Superior temporal gyrus (tissue), 1 donor: ENCODE measurements at regions not wholly inside any gene's neighbourhood (a gene's known extent, or its start where the extent isn't known, plus 50 kb on each side); places are given as distances from the start of the nearest gene placed in this dataset.
A peak's percentile ranks its signal among the peaks of the same experiment; 100 is the strongest.
"Not testable (repeated sequence)": the region's sequence is repeated elsewhere in the genome, so short reads cannot be mapped to it uniquely, and the experiment has no call there.

Source experiments
- DNase-seq: peaks from one replicate; pipeline ENCODE4 v3.0.0-alpha.2; 2016; ENCODE audit errors: extremely low spot score

- no peak for DNase-seq
Observed at GRCh38 chr4:149870008-149870407, 54.4 kb upstream of the IQCM start.

- DNase-seq, result no peak
Observed at GRCh38 chr4:149881744-149882143, 66.1 kb upstream of the IQCM start.

DNA sequence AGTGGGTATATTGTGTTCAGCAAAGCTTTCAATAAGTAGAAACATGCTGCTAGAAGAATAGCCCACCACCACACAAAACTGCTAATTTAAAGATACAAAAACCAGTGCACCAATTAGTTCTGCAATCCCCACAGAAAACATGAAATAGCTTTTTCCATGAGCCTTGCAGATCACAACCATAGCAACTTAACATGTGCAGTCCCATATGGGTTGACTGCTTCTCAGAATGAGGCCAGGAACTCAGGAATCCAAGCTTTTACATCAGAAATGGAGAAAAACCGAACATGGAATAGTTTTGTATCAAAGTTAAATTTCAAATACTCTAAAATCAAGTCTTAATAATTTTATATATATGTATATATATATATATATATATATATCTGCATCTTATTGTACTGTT is 66.6 kb upstream of the IQCM start:
- no peak for DNase-seq

GRCh38 chr4:149884046-149884445 is 68.4 kb upstream of the IQCM start:
- DNase-seq, result peak; percentile 68

GRCh38 chr4:149884529-149885181 is 69.0 kb upstream of the IQCM start:
- no peak for DNase-seq

DNA sequence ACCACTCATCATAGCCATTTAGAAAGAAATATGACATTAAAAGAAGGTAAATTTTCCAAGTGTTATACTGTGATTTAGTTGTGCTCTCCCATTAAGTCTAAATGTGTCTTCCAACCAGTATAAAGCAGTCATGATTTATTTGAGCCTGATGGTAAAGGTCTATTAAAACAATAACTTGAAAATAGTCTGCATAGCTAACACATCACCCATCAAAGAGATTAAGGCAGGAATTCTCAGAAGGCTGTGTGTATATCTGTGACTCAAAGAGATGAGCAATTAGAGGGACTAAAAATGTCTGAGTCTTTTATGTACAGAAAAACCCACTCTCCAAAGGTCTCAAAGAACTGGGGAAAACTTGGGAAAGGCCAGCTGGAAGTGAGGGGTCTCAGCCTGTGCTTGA is 70.3 kb upstream of the IQCM start:
- no peak for DNase-seq

DNA sequence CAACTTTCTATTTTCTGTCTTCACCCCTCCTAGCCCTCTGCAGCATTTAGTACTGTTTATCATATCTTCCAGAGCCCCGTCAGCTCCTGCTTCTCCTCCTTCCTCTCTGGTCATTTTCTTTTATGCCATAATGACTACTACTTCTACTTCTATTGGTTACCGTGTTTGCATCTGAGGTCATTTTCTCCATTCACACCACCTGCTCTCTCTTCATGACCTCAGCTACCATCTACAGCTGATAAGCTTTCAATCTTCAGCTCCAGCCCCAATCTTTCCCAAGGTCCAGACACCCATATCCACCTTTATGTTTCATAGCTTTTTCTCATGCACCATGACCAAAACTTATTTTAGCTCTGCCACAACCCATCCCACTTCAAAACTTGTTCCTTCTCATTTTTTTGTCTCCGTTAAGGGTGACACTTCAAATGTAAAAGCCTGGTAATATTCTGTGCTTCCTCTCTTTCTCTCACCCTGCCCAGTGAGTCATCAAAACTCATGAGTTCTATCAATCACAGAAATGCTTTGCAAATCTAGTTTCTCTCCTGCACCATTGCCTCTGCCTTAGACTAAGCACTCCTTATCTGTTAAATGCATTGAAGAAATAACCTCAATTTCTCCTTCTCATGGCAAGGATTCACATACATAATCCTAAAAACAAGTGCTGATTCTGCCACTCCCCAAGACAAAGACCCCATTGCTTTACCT is 71.3 kb upstream of the IQCM start:
- no peak for DNase-seq

DNA sequence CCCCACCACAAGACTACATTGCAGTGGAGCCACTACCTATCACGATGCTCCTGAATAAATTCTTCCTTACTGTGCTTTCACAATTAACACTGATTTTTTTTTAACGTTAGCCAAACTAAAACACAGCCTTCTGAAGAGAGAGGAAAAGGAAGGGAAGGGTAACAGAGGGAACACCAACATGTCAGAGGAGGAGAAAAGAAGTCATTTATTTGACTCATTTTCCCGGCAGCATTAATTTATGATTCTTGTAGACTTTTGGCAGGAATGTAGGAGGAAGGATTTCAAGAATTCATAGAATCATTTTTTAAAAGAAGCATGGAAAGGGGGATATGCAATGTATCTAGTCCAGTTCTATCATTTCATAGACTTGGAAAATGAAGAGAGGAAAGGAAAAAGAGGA is 74.3 kb upstream of the IQCM start:
- no peak for DNase-seq

GRCh38 chr4:149890531-149890930 is 74.9 kb upstream of the IQCM start:
- DNase-seq, result no peak

DNA sequence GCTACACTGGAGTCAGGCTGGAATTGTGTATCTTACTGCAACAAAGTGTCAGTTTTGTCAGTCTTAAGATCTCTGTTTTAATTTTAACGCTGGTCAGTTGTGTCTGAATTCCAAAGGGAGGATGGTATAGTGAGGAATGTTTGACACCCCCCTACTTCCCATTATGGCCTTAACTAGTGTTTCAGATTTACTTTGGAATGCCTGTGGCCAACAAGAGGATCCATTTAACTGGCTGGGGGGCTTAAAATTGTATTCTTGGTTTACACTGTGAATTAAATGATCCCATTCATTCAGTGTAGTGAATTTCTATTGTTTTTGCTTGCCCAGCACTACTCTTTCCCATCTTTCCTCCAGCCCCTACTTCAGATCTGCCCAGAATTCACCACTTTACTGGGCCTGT is 75.8 kb upstream of the IQCM start:
- DNase-seq, result no peak

DNA sequence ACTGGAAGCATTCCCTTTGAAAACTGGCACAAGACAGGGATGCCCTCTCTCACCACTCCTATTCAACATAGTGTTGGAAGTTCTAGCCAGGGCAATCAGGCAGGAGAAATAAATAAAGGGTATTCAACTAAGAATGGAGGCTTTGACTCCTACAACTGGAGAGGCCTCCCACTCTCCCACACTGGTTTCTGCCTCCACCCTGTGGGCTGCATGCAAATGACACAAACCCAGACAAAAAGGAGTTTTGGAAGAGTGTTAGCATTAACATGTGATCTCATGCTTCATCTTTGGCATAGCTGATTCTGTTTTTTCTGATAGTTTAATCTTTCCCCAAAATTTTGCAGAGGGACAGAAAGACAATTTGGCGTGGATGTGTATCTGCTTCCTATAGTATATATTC is 80.8 kb upstream of the IQCM start:
- DNase-seq, result no peak

DNA sequence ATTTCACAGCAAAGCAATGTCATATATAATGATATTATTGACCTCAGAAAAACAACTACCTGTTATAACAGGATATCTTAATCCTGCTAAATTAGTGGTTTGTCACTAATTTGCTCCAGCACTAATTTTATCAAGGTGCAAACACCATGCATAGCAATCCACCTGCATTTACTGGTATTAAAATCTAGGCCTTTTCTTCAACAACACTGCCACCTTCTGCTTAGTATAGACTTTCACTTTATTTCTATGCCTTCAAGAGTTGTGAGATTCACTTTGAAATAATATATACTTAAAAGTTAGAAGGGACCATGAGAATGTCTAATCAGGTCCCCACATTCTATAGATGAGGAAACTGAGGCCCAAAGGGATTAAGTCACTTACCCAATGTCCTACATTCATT is 82.1 kb upstream of the IQCM start:
- peak; percentile 44 for DNase-seq

GRCh38 chr4:149901128-149901527 is 85.5 kb upstream of the IQCM start:
- no peak for DNase-seq

- no peak for DNase-seq
Observed at GRCh38 chr4:149902242-149902641, 86.6 kb upstream of the IQCM start.

DNA sequence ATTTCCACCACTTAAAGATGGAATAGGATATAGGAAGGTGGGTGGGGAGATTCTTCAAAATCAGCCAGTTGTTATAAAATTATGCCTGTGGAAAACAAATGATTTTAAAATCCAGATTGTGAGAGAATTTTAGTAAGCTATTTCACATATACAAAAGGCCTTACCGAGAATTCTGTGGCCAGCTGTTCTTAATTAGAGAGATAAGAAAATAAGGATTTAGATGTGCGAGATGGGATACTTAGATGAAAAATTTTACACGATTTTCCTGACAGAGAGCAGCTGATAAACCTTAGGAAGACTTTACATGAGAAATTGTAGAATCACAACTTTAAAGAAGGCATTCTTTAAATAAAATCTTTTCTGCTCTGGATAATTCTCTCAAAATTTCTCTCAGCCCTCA is 94.5 kb upstream of the IQCM start:
- DNase-seq, result no peak

- DNase-seq, result no peak
Observed at GRCh38 chr4:149910604-149911350, 95.1 kb upstream of the IQCM start.

- no peak for DNase-seq
Observed at GRCh38 chr4:149911354-149911753, 95.7 kb upstream of the IQCM start.

DNA sequence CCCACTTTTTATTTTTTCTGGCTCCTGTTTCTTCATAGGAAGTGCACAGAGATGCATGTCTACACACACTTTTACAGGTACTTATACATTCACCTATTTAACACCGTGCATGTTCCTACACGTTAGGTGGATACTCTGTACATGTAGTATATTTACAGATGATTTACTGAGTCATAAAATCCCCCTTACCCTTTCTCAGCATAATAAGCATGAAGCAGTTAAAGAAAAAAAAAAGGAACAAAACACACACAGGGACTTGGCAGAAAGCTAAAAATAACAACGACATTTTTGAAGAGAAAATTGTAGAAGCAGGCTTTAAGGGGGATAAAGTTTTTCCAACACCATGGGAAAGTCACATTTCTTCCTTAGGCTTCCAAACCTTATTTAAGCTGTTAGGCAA is 96.4 kb upstream of the IQCM start:
- no peak for DNase-seq

DNA sequence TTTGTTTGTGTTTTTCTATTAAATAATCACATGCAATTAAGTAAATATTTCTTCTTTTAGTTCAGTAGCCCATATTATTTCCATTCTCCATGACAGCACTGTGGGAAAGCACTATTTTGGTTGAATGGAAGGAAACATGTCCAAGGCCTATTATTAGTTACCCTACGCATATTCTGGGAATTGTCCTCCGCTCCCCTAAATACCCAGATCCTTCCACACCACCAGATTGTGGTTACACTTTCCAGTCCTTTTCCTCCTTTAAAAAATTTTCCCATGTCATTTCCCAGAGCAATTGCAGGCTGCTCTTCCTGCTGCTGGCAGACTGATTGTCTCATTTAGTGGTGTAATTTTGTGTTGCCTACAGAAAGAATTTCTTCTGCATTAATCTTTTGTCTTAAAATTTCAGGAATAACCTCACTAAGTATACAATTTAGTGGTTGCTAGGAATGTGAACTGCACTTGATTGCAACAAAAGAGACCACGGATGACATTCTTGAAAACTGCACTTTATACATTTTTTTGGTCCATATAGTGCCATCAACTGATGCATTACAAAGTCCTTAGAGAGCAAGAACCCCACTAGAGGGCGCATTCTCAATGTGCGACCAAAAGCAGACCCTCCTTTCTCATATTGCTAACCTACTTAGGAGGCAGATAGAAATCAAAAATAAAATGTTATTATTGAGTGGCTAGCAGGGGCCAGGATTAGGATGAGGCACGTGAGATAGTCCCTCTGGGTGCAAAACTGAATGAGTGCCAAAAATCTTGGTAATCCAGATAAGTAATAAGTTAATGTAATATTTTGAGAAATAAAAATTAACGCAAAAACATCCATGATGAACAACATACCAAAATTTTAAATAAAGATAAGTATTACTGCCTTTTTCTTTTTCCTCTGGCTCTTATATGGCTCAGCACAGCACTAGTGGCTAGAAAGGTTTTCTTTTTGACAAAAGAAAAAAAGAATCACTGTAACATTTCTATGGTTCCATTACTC is 98.8 kb upstream of the IQCM start:
- DNase-seq, result peak; percentile 49

DNA sequence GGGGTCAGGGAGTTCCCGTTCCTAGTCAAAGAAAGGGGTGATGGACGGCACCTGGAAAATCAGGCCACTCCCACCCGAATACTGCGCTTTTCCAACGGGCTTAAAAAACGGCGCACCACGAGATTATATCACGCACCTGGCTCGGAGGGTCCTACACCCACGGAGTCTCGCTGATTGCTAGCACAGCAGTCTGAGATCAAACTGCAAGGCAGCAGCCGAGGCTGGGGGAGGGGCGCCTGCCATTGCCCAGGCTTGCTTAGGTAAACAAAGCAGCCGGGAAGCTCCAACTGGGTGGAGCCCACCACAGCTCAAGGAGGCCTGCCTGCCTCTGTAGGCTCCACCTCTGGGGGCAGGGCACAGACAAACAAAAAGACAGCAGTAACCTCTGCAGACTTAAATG is 100.1 kb upstream of the IQCM start:
- DNase-seq, result not testable (repeated sequence)

DNA sequence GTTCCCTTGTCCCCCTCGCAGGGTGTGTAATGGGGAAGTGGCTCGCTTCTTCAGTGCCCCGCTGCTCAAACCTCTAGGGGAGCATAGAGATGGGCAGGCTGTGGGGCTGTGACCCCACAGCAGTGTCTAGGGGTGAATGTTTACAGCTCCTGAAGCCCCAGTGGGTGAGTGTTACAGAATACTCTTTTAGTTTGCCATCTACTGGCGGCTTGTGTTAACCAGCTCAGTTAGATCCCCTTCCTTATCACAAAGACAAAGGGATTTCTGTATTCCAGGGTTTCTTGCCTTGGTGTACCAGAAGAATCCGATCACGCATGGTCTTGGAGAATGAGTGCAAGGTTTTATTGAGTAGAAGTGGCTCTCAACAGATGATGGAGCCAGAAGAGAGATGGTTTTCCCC is 108.1 kb upstream of the IQCM start:
- no peak for DNase-seq

DNA sequence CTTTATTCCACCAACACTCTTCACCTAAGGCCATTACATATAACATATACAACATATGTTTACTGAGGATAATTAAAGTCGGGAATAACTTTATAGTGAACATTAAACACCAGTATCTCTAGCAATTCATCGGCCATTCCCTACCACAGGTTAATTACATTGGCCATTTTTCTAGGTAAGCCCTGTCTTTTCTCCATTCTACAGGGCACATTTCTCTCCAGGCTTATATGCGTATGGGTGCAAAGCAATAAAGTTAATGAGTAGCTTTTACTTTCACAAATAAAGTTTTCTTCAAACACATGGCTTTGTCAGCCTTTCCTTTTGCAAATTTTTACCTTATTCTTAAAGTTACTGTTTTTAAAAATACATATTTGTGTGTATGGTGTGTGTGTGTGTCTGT is 111.9 kb upstream of the IQCM start:
- no peak for DNase-seq
